Superior temporal gyrus (tissue), 1 donor: ENCODE measurements at regions not wholly inside any gene's neighbourhood (a gene's known extent, or its start where the extent isn't known, plus 50 kb on each side); places are given as distances from the start of the nearest gene placed in this dataset.

Experiments used
- DNase-seq: peaks from one replicate; pipeline ENCODE4 v3.0.0-alpha.2; 2016; ENCODE audit errors: extremely low spot score

- no peak for DNase-seq
Measured at GRCh38 chr9:2923766-2924379, 80.0 kb upstream of the PUM3 start.

GRCh38 chr9:2919347-2919746, 75.5 kb upstream of the PUM3 start:
- DNase-seq: no peak

GRCh38 chr9:2916382-2916985, 72.6 kb upstream of the PUM3 start:
- no peak for DNase-seq

- no peak for DNase-seq
Measured at GRCh38 chr9:2913026-2913425, 69.1 kb upstream of the PUM3 start.

DNA sequence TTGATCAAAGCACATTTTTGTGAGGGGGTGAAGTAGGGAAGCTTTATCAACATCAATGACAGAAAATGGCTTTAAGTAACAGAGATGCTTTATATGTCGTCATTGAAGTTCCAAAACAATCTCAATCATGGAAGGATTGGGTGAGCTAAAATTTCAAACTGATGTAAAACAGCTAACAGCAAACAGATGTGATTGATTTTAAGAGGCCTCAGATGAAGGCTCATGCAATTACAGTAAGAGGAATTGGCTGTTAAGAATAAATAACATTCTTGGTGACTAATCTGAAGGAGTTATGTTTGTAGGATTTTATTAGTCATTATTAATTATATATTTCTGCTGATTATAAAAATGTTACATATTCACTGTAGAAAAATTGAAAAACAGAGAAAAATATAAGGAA, 63.5 kb upstream of the PUM3 start:
- DNase-seq: no peak

DNA sequence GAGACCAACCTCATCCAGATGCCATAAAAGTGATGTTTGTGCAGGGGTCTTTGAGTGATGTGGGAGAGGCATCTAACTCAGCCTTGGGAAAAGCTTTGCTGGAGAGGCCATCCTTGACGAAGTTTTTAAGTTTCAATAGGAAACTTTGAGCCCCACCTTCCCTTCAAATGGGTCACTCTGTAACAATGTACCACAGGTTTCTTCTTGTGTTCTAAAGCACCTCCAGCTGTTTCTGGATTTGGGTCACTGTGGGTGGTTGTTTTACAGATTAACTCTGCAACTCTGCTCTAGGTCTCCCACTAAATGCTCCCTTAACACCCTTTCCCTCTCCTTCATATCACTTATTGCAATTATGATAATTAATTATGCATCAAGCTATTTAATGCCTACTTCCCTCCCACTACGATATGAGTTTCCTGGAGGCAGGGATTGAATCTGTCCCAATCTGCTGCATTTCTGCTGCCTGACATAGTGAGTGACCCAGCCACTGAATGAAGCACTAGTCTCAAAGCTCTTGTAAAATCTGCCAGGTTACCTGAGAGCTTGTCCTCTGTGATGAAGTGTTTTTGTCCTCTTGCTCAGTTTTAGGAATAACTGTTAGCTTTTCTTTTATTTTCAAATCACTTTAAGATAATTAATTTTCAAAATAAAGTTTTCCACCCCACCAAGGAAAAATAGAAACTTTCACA, 60.5 kb upstream of the PUM3 start:
- no peak for DNase-seq
